OCI-LY3 (cell line): ENCODE measurements at regions not wholly inside any gene's neighbourhood (a gene's known extent, or its start where the extent isn't known, plus 50 kb on each side); places are given as distances from the start of the nearest gene placed in this dataset.

Experiments used
- H2AFZ ChIP-seq: fragments of 200-600, 300-600 bp; shearing (Covaris generic); 2 replicates; pipeline ENCODE4 v1.6.0; 2014; ENCODE audit warnings: antibody characterized with exemption, low read depth, low read length
- H3K27ac ChIP-seq: fragments of 200-600, 300-600 bp; sonication (generic); 2 replicates; pipeline ENCODE4 v1.5.1; 2014; ENCODE audit warnings: mild to moderate bottlenecking, low read length, moderate library complexity, mixed read lengths
- H3K27me3 ChIP-seq: fragments of 200-600, 300-600 bp; sonication (generic); 2 replicates; pipeline ENCODE4 v1.6.1; 2014; ENCODE audit warnings: low read depth, low read length, mixed read lengths
- H3K36me3 ChIP-seq: fragments of 200-600, 300-600 bp; sonication (generic); replicated peaks from 2 replicates; pipeline ENCODE3; 2014; ENCODE audit warnings: low read depth, low read length, mixed read lengths
- H3K4me1 ChIP-seq: fragments of 300-600, 200-600 bp; sonication (generic); 2 replicates; pipeline ENCODE4 v1.6.1; 2014; ENCODE audit warnings: low read length, mixed read lengths
- H3K4me2 ChIP-seq: fragments of 200-600, 300-600 bp; sonication (generic); 2 replicates; pipeline ENCODE4 v1.6.1; 2014; ENCODE audit warnings: low read length, mixed read lengths
- H3K4me3 ChIP-seq: fragments of 300-600, 200-600 bp; sonication (generic); 2 replicates; pipeline ENCODE4 v1.5.1; 2014; ENCODE audit warnings: antibody characterized with exemption, mild to moderate bottlenecking, low read length, moderate library complexity
- H3K79me2 ChIP-seq: fragments of 300-600, 200-600 bp; shearing (Covaris generic); 2 replicates; pipeline ENCODE4 v1.6.1; 2014; ENCODE audit warnings: mild to moderate bottlenecking, low read length, mixed read lengths
- H3K9ac ChIP-seq: fragments of 300-600, 200-600 bp; shearing (Covaris generic); 2 replicates; pipeline ENCODE4 v1.6.0; 2014; ENCODE audit warnings: mild to moderate bottlenecking, low read length, moderate library complexity
- H3K9me3 ChIP-seq: fragments of 200-600, 300-600 bp; shearing (Covaris generic); 2 replicates; pipeline ENCODE4 v1.6.1; 2014; ENCODE audit warnings: low read length, mixed read lengths; ENCODE audit not compliant: insufficient read depth
- H4K20me1 ChIP-seq: fragments of 200-600, 300-600 bp; sonication (generic); 2 replicates; pipeline ENCODE4 v1.6.1; 2016; ENCODE audit warnings: low read length, mixed read lengths; ENCODE audit not compliant: insufficient read depth
- CTCF ChIP-seq: fragments of 200-600, 300-600 bp; sonication (generic); IDR thresholded peaks from 2 replicates; pipeline ENCODE4 v1.5.1; 2014; ENCODE audit warnings: antibody characterized with exemption, low read length, low read depth
- EZH2phosphoT487 ChIP-seq: fragments of 200-600 bp; shearing (Covaris generic); IDR thresholded peaks from 2 replicates; pipeline ENCODE4 v1.6.1; 2018; ENCODE audit warnings: antibody characterized with exemption, mixed run types, low read depth

DNA sequence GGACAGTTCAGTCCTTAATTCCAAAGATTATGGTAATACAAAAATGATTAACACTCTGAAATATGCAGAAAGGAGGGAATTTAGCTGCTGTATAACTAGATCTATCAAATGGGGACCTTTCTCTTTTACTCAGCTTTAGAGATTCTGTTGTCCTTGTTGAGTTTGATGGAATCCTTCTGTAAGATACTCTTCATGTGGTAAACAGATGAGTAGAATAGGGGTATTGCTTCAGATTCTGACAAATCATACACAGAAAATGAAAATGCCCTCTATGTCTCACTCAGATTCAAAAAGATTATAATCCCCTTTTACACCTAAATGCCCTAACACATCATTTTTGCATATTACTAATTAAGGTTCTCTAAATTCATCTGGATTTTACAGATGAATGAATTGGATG, 50.7 kb downstream of the ARHGAP35 start:
- Histone ChIP-seq H4K20me1 (peaks cover 60% of the 10 kb centered on the region), H3K27ac (no peak overlapping the region)

GRCh38 chr19:46913198-46913851, 52.5 kb downstream of the ARHGAP35 start:
- no peak overlapping the region for H3K27ac ChIP-seq
- no peak for TF ChIP-seq EZH2phosphoT487
- TF ChIP-seq CTCF: no peak
- H3K36me3 ChIP-seq: peaks cover under 1% of the 10 kb centered on the region
- no peaks in the 10 kb centered on the region for H3K27me3 ChIP-seq
- no peak overlapping the region for H3K9ac ChIP-seq
- peaks cover 71% of the 10 kb centered on the region for H3K79me2 ChIP-seq
- no peak overlapping the region for H3K4me2 ChIP-seq
- peaks cover 7% of the 10 kb centered on the region; the same call in 1 of the 2 replicates for H3K4me1 ChIP-seq
- peaks cover 53% of the 10 kb centered on the region for H4K20me1 ChIP-seq
- no peak overlapping the region for H2AFZ ChIP-seq
- H3K4me3 ChIP-seq: no peak overlapping the region
- no peaks in the 10 kb centered on the region for H3K9me3 ChIP-seq

More for the DNA sequence above, 50.7 kb downstream of the ARHGAP35 start:
- H3K4me2 ChIP-seq: no peak overlapping the region
- no peaks in the 10 kb centered on the region for H3K27me3 ChIP-seq
- H3K9ac ChIP-seq: no peak overlapping the region
- peaks cover under 1% of the 10 kb centered on the region; the same call in 1 of the 2 replicates for H3K4me1 ChIP-seq
- H3K36me3 ChIP-seq: no peaks in the 10 kb centered on the region
- TF ChIP-seq CTCF (no peak), EZH2phosphoT487 (no peak)
- H3K79me2 ChIP-seq: peaks cover 71% of the 10 kb centered on the region
- no peaks in the 10 kb centered on the region for H3K9me3 ChIP-seq
- H3K4me3 ChIP-seq: no peak overlapping the region
- H2AFZ ChIP-seq: no peak overlapping the region

DNA sequence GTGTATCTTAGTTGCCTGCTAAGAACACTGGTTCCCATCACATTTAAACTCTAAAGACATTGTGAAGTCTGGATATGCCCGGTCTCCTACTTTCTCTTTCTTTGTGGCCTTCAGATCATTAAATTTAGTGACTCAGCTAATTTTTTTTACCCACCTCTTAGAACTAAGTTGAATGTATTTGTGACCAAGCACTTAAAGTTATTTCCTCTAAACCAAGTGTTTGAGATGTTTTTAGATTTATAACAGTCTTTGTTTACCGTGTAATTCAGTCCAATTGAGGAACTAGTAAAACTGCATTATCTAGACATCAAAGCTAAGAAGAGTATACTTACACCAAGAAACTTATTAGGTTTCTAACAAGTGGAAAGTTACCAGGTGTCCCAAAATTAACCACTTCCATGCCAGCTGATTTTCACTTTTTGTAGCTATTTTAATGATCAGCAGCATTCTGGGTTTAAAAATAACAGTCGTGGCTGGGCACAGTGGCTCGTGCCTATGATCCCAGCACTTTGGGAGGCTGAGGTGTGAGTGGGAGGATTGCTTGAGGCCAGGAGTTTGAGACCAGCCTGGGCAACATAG, 53.1 kb downstream of the ARHGAP35 start:
- H3K79me2 ChIP-seq: peaks cover 65% of the 10 kb centered on the region
- TF ChIP-seq EZH2phosphoT487 (no peak), CTCF (no peak)
- H3K4me3 ChIP-seq: no peak overlapping the region
- no peak overlapping the region for H3K9ac ChIP-seq
- H3K27me3 ChIP-seq: no peaks in the 10 kb centered on the region
- peaks cover 6% of the 10 kb centered on the region for H3K36me3 ChIP-seq
- H3K27ac ChIP-seq: no peak overlapping the region
- H3K4me2 ChIP-seq: no peak overlapping the region
- H2AFZ ChIP-seq: no peak overlapping the region
- no peaks in the 10 kb centered on the region for H3K9me3 ChIP-seq
- peaks cover 49% of the 10 kb centered on the region for H4K20me1 ChIP-seq
- H3K4me1 ChIP-seq: peaks cover 7% of the 10 kb centered on the region; the same call in 1 of the 2 replicates

GRCh38 chr19:46915386-46915785, 54.6 kb downstream of the ARHGAP35 start:
- no peak for TF ChIP-seq EZH2phosphoT487
- TF ChIP-seq CTCF: no peak
- no peak overlapping the region for H3K9ac ChIP-seq
- no peak overlapping the region for H2AFZ ChIP-seq
- H3K4me2 ChIP-seq: no peak overlapping the region
- no peak overlapping the region for H3K4me3 ChIP-seq
- no peak overlapping the region for H3K27ac ChIP-seq
- peaks cover 44% of the 10 kb centered on the region for H4K20me1 ChIP-seq
- no peaks in the 10 kb centered on the region for H3K27me3 ChIP-seq
- H3K4me1 ChIP-seq: peaks cover 7% of the 10 kb centered on the region; the same call in 1 of the 2 replicates
- peaks cover 61% of the 10 kb centered on the region for H3K79me2 ChIP-seq
- peaks cover 21% of the 10 kb centered on the region for H3K36me3 ChIP-seq
- H3K9me3 ChIP-seq: no peaks in the 10 kb centered on the region
